ENCODE measurements at regions not wholly inside any gene's neighbourhood (a gene's known extent, or its start where the extent isn't known, plus 50 kb on each side); places are given as distances from the start of the nearest gene placed in this dataset.
A peak's percentile ranks its signal among the peaks of the same experiment; 100 is the strongest.

DNA sequence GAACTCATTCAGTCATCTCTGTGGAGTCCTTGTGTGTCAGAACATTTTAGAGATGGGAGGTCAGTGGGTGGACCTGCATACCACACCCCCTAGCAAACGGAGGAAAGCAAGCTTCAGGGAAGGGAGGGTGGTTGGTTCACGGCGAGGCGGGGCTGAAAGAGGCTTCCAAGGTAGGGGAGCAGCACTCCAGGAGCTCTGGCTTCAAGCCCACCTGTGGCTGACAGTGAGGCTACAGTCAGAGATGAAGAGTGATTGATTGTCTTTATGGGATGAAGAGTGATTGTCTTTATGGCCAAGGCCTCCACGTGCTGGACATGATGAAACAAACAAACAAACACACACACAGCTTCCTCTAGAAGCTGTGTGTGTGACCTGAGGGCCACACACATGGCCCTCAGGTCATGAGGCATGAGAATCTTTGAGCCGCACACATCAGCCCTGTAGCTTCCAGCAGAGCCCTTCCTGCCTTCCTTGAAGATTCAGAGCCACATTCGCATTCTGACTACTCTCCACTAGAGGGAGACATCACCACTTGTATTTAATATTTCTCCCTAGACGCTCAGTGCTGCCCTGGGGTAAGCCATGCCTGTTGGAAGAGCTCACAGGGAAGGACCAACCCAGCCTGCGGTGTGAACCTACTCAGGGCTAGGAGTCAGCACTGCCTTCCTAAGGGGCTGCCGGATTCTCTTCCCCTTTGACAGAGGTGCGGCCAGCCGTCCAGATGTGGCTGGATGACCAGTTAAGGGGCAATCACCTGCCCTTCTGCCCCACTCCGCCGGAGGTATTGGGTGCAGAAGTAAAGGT, 54.4 kb upstream of the KCNA1 start:
- ChIA-PET CTCF (ENCODE audit: unreplicated experiment) (no interaction called here), POLR2A (interaction anchor here (0.6 to 0.7 kb wide), 2 partner anchors 12 to 180 kb away, joined by 4 read pairs; no protein-coding TSS in a partner anchor)
- Histone ChIP-seq H3K79me2 (ENCODE audit: insufficient read depth, low read depth, low read length) (no peaks in the 10 kb centered on the region), H3K4me2 (ENCODE audit: low read length) (no peak overlapping the region), H3K4me1 (ENCODE audit: insufficient read depth, low read length, poor library complexity, severe bottlenecking) (peaks cover 15% of the 10 kb centered on the region), H3K36me3 (ENCODE audit: insufficient read depth, low read length) (no peaks in the 10 kb centered on the region), H3K27ac (ENCODE audit: low read depth, low read length, poor library complexity, severe bottlenecking) (no peak overlapping the region), H3K9me2 (ENCODE audit: insufficient read depth, low read length) (no peaks in the 10 kb centered on the region), H2AFZ (ENCODE audit: low read length) (peak overlapping the region; percentile 38; the same call in 1 of the 2 replicates), H3K9me3 (ENCODE audit: low read length) (no peaks in the 10 kb centered on the region), H4K20me1 (ENCODE audit: insufficient read depth, low read length) (no peaks in the 10 kb centered on the region), H3K4me3 (ENCODE audit: low read depth, low read length, poor library complexity, severe bottlenecking) (no peak overlapping the region)
- DNase-seq (ENCODE audit: low spot score) = peak; percentile 85
- no TSS peak for BruUV-seq (replicated peaks)
- intact Hi-C loops (cut with micrococcal nuclease; ENCODE audit: unreplicated experiment) = loop anchor here (2.0 to 5.0 kb wide), 2 partner anchors 229 to 278 kb away; no protein-coding TSS in a partner anchor
- TF ChIP-seq, protein P1, sequence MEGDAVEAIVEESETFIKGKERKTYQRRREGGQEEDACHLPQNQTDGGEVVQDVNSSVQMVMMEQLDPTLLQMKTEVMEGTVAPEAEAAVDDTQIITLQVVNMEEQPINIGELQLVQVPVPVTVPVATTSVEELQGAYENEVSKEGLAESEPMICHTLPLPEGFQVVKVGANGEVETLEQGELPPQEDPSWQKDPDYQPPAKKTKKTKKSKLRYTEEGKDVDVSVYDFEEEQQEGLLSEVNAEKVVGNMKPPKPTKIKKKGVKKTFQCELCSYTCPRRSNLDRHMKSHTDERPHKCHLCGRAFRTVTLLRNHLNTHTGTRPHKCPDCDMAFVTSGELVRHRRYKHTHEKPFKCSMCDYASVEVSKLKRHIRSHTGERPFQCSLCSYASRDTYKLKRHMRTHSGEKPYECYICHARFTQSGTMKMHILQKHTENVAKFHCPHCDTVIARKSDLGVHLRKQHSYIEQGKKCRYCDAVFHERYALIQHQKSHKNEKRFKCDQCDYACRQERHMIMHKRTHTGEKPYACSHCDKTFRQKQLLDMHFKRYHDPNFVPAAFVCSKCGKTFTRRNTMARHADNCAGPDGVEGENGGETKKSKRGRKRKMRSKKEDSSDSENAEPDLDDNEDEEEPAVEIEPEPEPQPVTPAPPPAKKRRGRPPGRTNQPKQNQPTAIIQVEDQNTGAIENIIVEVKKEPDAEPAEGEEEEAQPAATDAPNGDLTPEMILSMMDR (conservative IDR thresholded peaks at IDR 0.05; ENCODE audit: low read length) = peak; percentile 83
- TF ChIP-seq EZH2phosphoT487 (IDR thresholded peaks at IDR 0.05; ENCODE audit: borderline replicate concordance, low read depth, low read length) = no peak

DNA sequence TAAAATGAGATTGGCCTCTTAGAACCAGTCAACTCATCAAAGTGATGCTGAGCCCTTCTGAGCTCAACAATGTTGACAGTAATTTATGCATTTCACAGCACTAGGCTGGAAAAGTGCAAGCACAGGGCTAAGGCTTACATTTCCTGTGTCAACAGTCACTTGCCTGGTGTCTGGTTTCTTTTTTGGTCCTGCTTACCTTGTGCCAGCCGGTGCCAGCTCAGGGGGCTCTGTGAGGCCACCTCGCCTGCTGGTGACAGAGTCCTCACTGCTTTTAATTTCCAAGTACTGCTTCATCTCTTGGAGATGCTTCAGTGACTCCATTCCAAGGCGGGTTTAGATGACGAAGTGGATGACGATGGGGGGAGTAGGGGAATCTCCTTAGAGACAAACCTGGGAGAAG, 53.1 kb upstream of the KCNA1 start:
- no peaks in the 10 kb centered on the region for H3K79me2 ChIP-seq (ENCODE audit: insufficient read depth, low read depth, low read length)
- no peak overlapping the region for H3K4me3 ChIP-seq (ENCODE audit: low read depth, low read length, poor library complexity, severe bottlenecking)
- H3K27ac ChIP-seq (ENCODE audit: low read depth, low read length, poor library complexity, severe bottlenecking) = no peak overlapping the region
- H3K9me3 ChIP-seq (ENCODE audit: low read length) = no peaks in the 10 kb centered on the region
- H3K9me2 ChIP-seq (ENCODE audit: insufficient read depth, low read length) = no peaks in the 10 kb centered on the region
- DNase-seq (ENCODE audit: low spot score) = no peak
- no TSS peak for BruUV-seq (replicated peaks)
- intact Hi-C loops (cut with micrococcal nuclease; ENCODE audit: unreplicated experiment) = loop anchor here (5.0 kb wide), 1 partner anchor 279 kb away; no protein-coding TSS in a partner anchor
- no peaks in the 10 kb centered on the region for H4K20me1 ChIP-seq (ENCODE audit: insufficient read depth, low read length)
- H2AFZ ChIP-seq (ENCODE audit: low read length) = peak overlapping the region; percentile 57; the same call in 1 of the 2 replicates
- H3K4me1 ChIP-seq (ENCODE audit: insufficient read depth, low read length, poor library complexity, severe bottlenecking) = peaks cover 15% of the 10 kb centered on the region
- no peak for TF ChIP-seq EZH2phosphoT487 (IDR thresholded peaks at IDR 0.05; ENCODE audit: borderline replicate concordance, low read depth, low read length)
- TF ChIP-seq, protein P1 (conservative IDR thresholded peaks at IDR 0.05; ENCODE audit: low read length) = no peak
- ChIA-PET POLR2A (interaction anchor here (1.0 kb wide), 1 partner anchor 25 kb away, joined by 3 read pairs; no protein-coding TSS in a partner anchor), CTCF (ENCODE audit: unreplicated experiment) (no interaction called here)
- H3K4me2 ChIP-seq (ENCODE audit: low read length) = no peak overlapping the region; the same call in 1 of the 2 replicates
- H3K36me3 ChIP-seq (ENCODE audit: insufficient read depth, low read length) = no peaks in the 10 kb centered on the region

Data from OCI-LY7 (cell line).